ENCODE measurements at regions not wholly inside any gene's neighbourhood (a gene's known extent, or its start where the extent isn't known, plus 50 kb on each side); places are given as distances from the start of the nearest gene placed in this dataset.

DNA sequence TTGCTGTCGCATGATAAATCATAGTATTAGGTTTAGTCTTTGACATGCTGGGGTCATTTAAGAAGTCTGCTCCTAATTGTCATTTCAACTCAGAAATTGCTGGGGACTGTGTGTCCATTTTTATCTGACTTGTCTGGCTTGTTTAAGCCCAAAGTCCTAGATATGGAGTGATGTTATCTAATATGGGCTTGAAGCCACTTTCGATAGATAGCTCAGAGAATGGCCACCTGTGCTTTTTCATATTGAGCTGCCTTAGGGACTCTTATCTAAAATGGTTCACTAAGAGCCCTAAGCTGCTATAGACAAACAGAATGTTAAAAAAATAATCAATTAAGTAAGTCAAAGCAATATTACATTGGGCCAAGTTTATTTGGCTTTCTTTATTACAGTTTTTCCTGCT lies 81.6 kb upstream of the CNTNAP4 start:
- DNase-seq (ENCODE audit: insufficient read length, low spot score) (no peak), FAIRE-seq (no peak)
- TF ChIP-seq, protein P1, sequence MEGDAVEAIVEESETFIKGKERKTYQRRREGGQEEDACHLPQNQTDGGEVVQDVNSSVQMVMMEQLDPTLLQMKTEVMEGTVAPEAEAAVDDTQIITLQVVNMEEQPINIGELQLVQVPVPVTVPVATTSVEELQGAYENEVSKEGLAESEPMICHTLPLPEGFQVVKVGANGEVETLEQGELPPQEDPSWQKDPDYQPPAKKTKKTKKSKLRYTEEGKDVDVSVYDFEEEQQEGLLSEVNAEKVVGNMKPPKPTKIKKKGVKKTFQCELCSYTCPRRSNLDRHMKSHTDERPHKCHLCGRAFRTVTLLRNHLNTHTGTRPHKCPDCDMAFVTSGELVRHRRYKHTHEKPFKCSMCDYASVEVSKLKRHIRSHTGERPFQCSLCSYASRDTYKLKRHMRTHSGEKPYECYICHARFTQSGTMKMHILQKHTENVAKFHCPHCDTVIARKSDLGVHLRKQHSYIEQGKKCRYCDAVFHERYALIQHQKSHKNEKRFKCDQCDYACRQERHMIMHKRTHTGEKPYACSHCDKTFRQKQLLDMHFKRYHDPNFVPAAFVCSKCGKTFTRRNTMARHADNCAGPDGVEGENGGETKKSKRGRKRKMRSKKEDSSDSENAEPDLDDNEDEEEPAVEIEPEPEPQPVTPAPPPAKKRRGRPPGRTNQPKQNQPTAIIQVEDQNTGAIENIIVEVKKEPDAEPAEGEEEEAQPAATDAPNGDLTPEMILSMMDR (IDR thresholded peaks at IDR 0.05; ENCODE audit: insufficient read depth, missing control alignments): no peak

DNA sequence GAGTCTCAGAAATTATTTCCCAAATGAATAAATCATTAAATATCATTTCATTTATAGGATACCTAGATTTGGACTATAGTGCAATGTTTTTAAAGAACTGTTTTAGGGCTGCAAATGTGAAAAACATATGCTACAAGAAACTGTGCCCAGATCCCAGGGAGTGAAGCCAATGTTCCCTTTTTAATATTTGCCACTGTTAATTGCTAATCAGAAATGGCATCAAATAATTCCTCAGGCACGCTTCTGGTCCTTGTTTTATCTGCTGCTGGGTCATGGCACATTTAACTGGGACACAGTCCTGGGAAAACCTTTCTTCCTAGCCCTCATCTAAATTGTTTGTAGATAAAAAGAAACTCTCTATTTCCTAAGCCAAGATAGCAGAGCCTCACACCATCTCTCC lies 79.3 kb upstream of the CNTNAP4 start:
- DNase-seq (ENCODE audit: insufficient read length, low spot score) (no peak), FAIRE-seq (no peak)
- TF ChIP-seq, protein P1 (IDR thresholded peaks at IDR 0.05; ENCODE audit: insufficient read depth, missing control alignments): no peak

DNA sequence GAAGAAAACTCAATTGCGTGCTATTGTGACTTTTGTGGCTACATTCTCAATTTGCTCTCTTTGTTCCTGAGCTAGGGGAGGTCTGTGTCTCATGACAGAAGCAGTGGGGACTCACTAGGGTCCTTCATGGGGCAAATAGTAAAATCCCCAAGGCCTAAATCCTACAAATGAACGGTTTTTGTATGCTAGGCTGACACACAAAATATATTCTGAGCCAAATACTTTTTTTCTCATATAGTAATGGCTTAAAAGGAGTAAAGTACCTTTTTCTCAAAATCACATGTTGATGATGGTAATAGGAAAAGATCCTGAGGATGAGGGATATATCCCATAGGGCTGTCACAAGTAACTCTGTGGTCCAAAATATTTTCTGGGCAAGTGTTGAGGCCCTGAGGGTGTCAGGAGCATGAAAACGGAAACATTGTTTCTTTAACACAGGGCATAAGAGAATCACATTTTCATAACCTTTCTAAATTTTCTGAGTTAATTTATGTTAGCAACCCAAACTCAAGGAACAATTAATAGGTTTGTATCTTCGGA lies 77.5 kb upstream of the CNTNAP4 start:
- DNase-seq (ENCODE audit: insufficient read length, low spot score) (no peak), FAIRE-seq (no peak)
- TF ChIP-seq, protein P1 (IDR thresholded peaks at IDR 0.05; ENCODE audit: insufficient read depth, missing control alignments): no peak

DNA sequence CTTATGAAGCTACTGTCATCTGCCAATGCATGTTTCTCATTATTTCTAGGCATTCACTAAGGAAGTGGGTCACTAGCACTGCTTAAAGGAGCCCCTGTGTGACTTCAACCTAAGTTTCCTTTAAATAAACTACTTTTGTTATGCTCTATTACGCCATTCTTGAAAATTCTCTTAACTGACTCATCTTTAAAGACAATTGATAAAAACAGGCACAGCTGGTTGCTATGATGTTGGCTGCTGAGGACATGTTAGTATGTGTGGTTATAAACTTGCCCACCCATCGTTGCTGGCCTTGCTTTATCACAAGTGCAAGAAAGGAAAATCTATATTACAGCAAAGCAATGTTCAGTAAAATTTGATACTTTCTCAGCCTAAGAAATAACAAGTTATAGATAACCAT lies 75.8 kb upstream of the CNTNAP4 start:
- TF ChIP-seq, protein P1 (IDR thresholded peaks at IDR 0.05; ENCODE audit: insufficient read depth, missing control alignments): no peak
- FAIRE-seq (no peak), DNase-seq (ENCODE audit: insufficient read length, low spot score) (no peak)

DNA sequence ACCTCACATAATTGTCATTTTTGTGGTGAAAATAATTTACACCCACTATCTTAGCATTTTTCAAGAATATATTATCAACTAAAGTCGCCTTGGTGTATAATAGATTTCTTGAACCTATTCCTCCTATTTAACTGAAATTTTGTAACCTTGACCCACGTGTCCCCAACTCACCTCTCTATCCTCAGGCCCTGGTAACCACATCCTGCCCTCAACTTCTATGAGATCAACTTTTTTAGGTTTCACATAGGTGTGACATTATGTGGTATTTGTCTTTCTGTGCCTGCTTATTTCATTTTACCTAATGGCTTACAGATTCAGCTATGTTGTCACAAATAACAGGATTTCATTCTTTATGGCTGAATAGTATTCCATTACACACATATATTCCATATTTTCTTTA lies 73.0 kb upstream of the CNTNAP4 start:
- no peak for DNase-seq (ENCODE audit: insufficient read length, low spot score)
- TF ChIP-seq, protein P1 (IDR thresholded peaks at IDR 0.05; ENCODE audit: insufficient read depth, missing control alignments): no peak
- no peak for FAIRE-seq

DNA sequence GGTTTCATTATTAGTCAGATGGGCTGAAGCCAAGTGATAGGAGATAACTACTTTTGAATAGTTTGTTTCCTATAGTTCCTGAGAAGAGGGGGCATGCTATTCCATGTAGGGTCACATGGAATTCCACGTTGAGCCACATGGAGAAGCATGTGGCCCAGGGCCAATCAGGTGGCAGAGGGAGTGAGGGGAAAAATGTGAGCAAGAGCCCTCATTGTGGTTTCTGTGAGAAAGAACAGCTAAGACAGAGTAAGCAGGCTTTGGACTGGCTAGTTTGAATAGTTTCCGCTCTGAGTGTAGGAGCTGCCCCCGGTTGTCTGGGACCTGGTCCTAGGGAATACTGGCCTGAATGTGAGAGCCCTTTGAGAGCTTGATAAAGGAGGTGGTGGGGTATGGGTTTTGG lies 69.9 kb upstream of the CNTNAP4 start:
- no peak for FAIRE-seq
- TF ChIP-seq, protein P1 (IDR thresholded peaks at IDR 0.05; ENCODE audit: insufficient read depth, missing control alignments): no peak
- no peak for DNase-seq (ENCODE audit: insufficient read length, low spot score)

DNA sequence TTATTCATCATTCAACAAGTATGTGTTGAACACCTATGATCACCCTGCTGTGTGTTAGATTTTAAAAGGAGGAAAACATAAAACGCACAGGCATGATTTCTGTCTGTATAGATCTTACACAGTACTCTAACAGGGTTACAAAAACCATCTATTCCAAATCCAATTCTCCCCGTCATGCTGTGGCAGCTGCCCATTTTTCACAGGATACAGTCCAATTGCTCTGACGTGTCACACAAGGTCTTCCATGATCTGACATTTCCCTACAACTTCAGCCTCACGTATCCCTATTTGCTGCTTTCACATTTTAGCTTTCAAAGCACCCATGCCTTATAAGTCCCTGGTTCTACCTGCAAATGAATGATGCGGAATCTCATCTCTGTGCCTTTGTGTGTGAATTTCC lies 67.0 kb upstream of the CNTNAP4 start:
- DNase-seq (ENCODE audit: insufficient read length, low spot score) (no peak), FAIRE-seq (no peak)
- TF ChIP-seq, protein P1 (IDR thresholded peaks at IDR 0.05; ENCODE audit: insufficient read depth, missing control alignments): no peak
